ENCODE measurements at regions not wholly inside any gene's neighbourhood (a gene's known extent, or its start where the extent isn't known, plus 50 kb on each side); places are given as distances from the start of the nearest gene placed in this dataset.

GRCh38 chr22:19629331-19629719 lies 85.0 kb upstream of the SEPTIN5 start:
- TF ChIP-seq CTCF (IDR thresholded peaks at IDR 0.05) (no peak), POLR2A (IDR thresholded peaks at IDR 0.05) (no peak)
